ENCODE measurements at regions not wholly inside any gene's neighbourhood (a gene's known extent, or its start where the extent isn't known, plus 50 kb on each side); places are given as distances from the start of the nearest gene placed in this dataset.

- Histone ChIP-seq H3K9me3 (ENCODE audit: insufficient read depth, low read length, severe bottlenecking) (no peaks in the 10 kb centered on the region), H3K27me3 (ENCODE audit: insufficient read depth, low read length, poor library complexity) (no peaks in the 10 kb centered on the region), H3K4me3 (ENCODE audit: low read depth in 1 of 2, low read length in 2 of 2) (no peak overlapping the region), H3K4me1 (ENCODE audit: insufficient read depth, low read length) (no peaks in the 10 kb centered on the region), H3K9ac (ENCODE audit: low read depth, low read length) (no peak overlapping the region), H3K36me3 (ENCODE audit: insufficient read depth, low read length) (no peaks in the 10 kb centered on the region), H4K20me1 (ENCODE audit: insufficient read depth, low read length) (no peaks in the 10 kb centered on the region), H2AFZ (ENCODE audit: low read depth, low read length) (no peak overlapping the region), H3K27ac (ENCODE audit: low read length) (no peak overlapping the region), H3K4me2 (ENCODE audit: insufficient read depth, low read length) (no peak overlapping the region), H3K79me2 (ENCODE audit: insufficient read depth, low read length) (no peaks in the 10 kb centered on the region)
- ATAC-seq (ENCODE audit: insufficient read depth, low read depth), result no peak
- no peak for DNase-seq
- no peak for TF ChIP-seq EZH2 (IDR thresholded peaks at IDR 0.05; ENCODE audit: borderline replicate concordance, low read depth, low read length, severe bottlenecking)
- no peak for TF ChIP-seq CTCF (IDR thresholded peaks at IDR 0.05; ENCODE audit: borderline replicate concordance, extremely low read depth, low read length, poor library complexity, severe bottlenecking)
These were observed 333.0 kb downstream of the RPRM start for GRCh38 chr2:153145470-153145978.

GRCh38 chr2:153143540-153143939 lies 335.0 kb downstream of the RPRM start:
- Histone ChIP-seq H3K36me3 (ENCODE audit: insufficient read depth, low read length) (no peaks in the 10 kb centered on the region), H3K9ac (ENCODE audit: low read depth, low read length) (no peak overlapping the region), H3K27me3 (ENCODE audit: insufficient read depth, low read length, poor library complexity) (no peaks in the 10 kb centered on the region), H2AFZ (ENCODE audit: low read depth, low read length) (no peak overlapping the region), H3K4me2 (ENCODE audit: insufficient read depth, low read length) (no peak overlapping the region), H3K4me1 (ENCODE audit: insufficient read depth, low read length) (no peaks in the 10 kb centered on the region), H3K79me2 (ENCODE audit: insufficient read depth, low read length) (no peaks in the 10 kb centered on the region), H3K4me3 (ENCODE audit: low read depth in 1 of 2, low read length in 2 of 2) (no peak overlapping the region), H3K27ac (ENCODE audit: low read length) (no peak overlapping the region), H3K9me3 (ENCODE audit: insufficient read depth, low read length, severe bottlenecking) (no peaks in the 10 kb centered on the region), H4K20me1 (ENCODE audit: insufficient read depth, low read length) (no peaks in the 10 kb centered on the region)
- TF ChIP-seq CTCF (IDR thresholded peaks at IDR 0.05; ENCODE audit: borderline replicate concordance, extremely low read depth, low read length, poor library complexity, severe bottlenecking), result no peak
- no peak for TF ChIP-seq EZH2 (IDR thresholded peaks at IDR 0.05; ENCODE audit: borderline replicate concordance, low read depth, low read length, severe bottlenecking)
- DNase-seq (no peak), ATAC-seq (ENCODE audit: insufficient read depth, low read depth) (no peak)

GRCh38 chr2:153140498-153140897 lies 338.1 kb downstream of the RPRM start:
- Histone ChIP-seq H3K9me3 (ENCODE audit: insufficient read depth, low read length, severe bottlenecking) (no peaks in the 10 kb centered on the region), H3K36me3 (ENCODE audit: insufficient read depth, low read length) (no peaks in the 10 kb centered on the region), H3K27ac (ENCODE audit: low read length) (no peak overlapping the region), H4K20me1 (ENCODE audit: insufficient read depth, low read length) (no peaks in the 10 kb centered on the region), H3K79me2 (ENCODE audit: insufficient read depth, low read length) (no peaks in the 10 kb centered on the region), H3K27me3 (ENCODE audit: insufficient read depth, low read length, poor library complexity) (no peaks in the 10 kb centered on the region), H3K9ac (ENCODE audit: low read depth, low read length) (no peak overlapping the region), H3K4me1 (ENCODE audit: insufficient read depth, low read length) (no peaks in the 10 kb centered on the region), H3K4me2 (ENCODE audit: insufficient read depth, low read length) (no peak overlapping the region), H3K4me3 (ENCODE audit: low read depth in 1 of 2, low read length in 2 of 2) (no peak overlapping the region), H2AFZ (ENCODE audit: low read depth, low read length) (no peak overlapping the region)
- TF ChIP-seq CTCF (IDR thresholded peaks at IDR 0.05; ENCODE audit: borderline replicate concordance, extremely low read depth, low read length, poor library complexity, severe bottlenecking) (no peak), EZH2 (IDR thresholded peaks at IDR 0.05; ENCODE audit: borderline replicate concordance, low read depth, low read length, severe bottlenecking) (no peak)
- DNase-seq (no peak), ATAC-seq (ENCODE audit: insufficient read depth, low read depth) (no peak)

Measured in DND-41 (cell line).